Activated naive CD4-positive, alpha-beta T cell treated with anti-CD3 and anti-CD28 coated beads, Interleukin-2, amount 50 U/mL, for 72 hours (primary cell): ENCODE measurements at regions not wholly inside any gene's neighbourhood (a gene's known extent, or its start where the extent isn't known, plus 50 kb on each side); places are given as distances from the start of the nearest gene placed in this dataset.

ENCODE experiments used
- ATAC-seq, 2 donors: fragments of 150-1000 bp; cut with Tn5 transposase; 2 replicates each; pipeline ENCODE4 v1.10.0; 2021; ENCODE audit warnings: mild to moderate bottlenecking in 2 of 2, moderate library complexity in 2 of 2
- DNase-seq, 2 donors: peaks; one replicate each; pipeline ENCODE4 v3.0.0; 2021 to 2022; ENCODE audit warnings: low spot score in 2 of 2
- H3K27ac Mint-ChIP-seq, 2 donors: one replicate each; pipeline ENCODE4 v1.8.0; 2022; ENCODE audit warnings: mild to moderate bottlenecking in 2 of 2, mixed read lengths in 2 of 2
- H3K36me3 Mint-ChIP-seq, 2 donors: one replicate each; pipeline ENCODE4 v1.8.0; 2022; ENCODE audit warnings: mixed read lengths in 2 of 2
- H3K9me3 Mint-ChIP-seq, 2 donors: one replicate each; pipeline ENCODE4 v1.8.0; 2022; ENCODE audit warnings: mixed read lengths in 2 of 2

DNA sequence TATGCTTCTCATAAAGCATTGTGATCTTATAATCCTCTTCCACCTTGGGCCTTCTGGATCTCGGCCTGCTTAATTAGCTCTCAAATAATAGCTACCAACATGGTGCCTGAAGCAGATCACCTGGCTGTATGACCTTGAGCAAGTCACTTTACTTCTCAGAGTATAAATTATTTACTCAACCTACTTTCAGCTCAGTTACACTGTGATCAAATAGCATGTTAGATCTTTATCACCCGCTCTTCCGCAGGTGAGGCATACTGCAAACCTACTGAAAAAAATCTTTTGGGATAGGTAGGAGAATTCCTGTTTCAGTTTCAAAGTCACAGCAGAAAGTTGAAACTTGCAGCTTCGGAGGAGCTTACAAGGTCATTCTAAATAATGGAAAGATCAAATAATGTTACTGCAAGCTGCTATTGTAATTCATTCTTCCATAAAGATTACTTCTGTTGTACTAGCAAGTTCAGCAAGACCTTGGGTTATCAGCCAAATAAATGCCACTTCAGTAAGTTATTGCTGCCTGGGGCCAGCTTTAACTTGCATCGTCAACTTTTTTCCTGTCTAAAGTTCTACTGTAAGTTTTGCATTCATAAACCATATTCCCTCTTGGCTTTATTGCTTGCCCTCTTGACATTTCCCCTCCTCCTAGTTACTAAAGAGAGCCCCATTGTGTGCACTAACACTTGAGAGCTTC, 268.4 kb upstream of the ATP11B start:
- no peak overlapping the region for H3K27ac Mint-ChIP-seq
- H3K9me3 Mint-ChIP-seq, result no peaks in the 10 kb centered on the region
- ATAC-seq, result no peak
- DNase-seq, result no peak
- no peaks in the 10 kb centered on the region for H3K36me3 Mint-ChIP-seq

DNA sequence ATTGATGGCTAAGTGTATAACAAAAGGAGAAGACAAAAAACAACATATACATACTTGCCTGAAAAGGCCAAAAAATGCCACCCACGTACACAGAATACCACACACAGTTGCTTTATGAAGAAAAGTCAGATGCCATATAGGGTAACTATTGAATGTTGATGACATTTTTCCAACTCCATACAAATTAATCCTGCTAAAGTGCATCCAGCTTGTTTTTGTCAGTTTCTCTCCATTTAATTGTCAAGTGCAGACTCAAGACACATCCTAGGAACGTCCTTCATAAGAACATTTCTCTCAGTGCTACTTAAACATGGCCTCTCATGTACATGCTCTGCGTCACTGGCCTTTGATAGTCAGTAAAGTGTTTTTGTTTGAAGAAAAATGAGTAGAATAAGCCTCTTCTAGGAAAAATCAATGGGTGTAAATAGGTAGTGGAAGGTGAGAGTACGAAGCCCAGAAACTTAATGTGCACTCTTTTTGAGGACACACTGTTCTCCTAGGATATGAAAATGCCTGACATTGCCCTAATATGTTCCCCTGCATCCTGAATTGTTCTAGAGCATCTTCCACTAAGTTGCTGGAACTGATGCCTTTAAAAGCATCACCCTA, 267.4 kb upstream of the ATP11B start:
- ATAC-seq, result no peak
- Mint-ChIP-seq H3K36me3 (no peaks in the 10 kb centered on the region), H3K27ac (no peak overlapping the region), H3K9me3 (no peaks in the 10 kb centered on the region)
- DNase-seq, result no peak

DNA sequence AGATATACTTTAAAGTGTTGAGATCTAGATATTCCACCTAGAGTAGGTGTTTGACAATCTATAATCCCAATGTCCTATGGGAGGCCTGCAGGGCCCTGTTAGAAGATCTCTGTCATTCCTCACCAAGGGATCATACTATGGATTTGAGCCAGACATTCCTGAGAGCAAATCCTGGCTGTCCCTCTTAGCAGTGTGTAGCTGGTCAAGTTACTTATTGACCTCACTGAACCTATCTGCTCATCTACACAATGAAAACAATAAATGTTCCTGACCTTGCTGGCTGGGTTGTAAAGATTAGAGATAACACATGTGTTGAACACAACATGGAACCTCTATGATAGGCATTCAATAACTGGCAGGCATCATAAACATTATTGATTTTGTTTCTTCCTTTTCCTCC, 265.6 kb upstream of the ATP11B start:
- no peaks in the 10 kb centered on the region for H3K9me3 Mint-ChIP-seq
- H3K27ac Mint-ChIP-seq, result no peak overlapping the region
- DNase-seq, result no peak
- no peak for ATAC-seq
- H3K36me3 Mint-ChIP-seq, result no peaks in the 10 kb centered on the region

DNA sequence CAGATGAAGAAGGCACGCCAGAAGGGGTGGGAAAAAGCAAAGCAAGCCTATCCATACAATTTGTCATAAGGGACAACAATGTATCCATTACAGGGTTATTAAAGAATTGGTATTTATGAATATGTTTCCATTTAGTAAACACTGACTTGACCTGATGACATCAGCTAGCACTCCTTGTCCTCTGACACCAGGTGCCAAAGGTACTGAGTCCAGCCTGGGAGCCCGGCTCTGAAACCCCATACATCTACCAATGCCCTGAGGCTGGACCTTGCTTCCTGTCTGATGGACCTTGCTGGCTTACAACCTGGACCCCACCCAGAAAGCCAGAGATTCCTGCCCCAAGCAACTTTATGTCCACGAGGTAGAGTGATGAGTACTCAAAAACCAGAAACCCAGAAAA, 263.0 kb upstream of the ATP11B start:
- no peaks in the 10 kb centered on the region for H3K36me3 Mint-ChIP-seq
- ATAC-seq (no peak), DNase-seq (no peak)
- H3K27ac Mint-ChIP-seq, result no peak overlapping the region
- peaks cover 0 to 2% of the 10 kb centered on the region in 2 donors for H3K9me3 Mint-ChIP-seq

DNA sequence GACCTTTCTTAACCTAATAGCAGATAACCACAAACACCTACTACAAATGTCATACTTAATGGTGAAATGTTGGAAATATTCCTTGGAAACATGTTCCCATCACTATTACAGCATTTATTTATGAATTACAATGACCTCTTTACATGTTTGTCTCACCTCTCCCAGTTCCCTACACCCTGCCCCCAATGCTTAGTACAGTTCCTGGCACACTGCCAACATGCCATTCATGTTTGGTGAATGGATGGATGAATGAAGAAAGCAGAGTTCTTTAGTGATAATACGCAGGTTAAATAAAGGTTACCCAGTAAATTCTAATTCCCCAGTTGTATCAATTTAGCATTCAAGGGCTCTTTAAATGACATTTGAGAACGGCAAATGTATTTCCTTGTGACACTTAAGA, 259.9 kb upstream of the ATP11B start:
- Mint-ChIP-seq H3K36me3 (no peaks in the 10 kb centered on the region), H3K9me3 (peaks cover 0 to 4% of the 10 kb centered on the region in 2 donors), H3K27ac (peak overlapping the region in 1 of 2 donors; percentile 15)
- ATAC-seq (no peak), DNase-seq (no peak)

DNA sequence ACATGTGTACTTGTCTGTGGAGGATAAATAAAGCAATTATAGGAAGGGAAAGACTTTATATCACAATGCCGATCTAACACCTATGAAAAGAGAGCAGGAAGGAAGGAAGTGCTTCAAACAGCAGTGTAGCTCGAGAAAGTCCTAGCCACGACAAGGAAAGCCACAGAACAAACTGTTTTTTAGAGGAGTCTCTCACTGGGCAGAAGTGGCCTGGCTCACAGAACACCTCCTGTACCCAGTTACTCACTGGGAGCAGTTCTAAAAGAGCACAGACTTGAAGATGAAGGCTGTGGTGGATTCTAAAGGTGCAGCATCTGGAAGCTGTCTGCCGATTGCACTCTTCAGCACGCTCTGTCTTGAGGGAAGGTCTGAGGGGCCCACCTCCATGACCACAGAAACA, 248.8 kb upstream of the ATP11B start:
- Mint-ChIP-seq H3K27ac (no peak overlapping the region), H3K9me3 (peaks cover 0 to 4% of the 10 kb centered on the region in 2 donors), H3K36me3 (no peaks in the 10 kb centered on the region)
- ATAC-seq, result no peak
- no peak for DNase-seq

DNA sequence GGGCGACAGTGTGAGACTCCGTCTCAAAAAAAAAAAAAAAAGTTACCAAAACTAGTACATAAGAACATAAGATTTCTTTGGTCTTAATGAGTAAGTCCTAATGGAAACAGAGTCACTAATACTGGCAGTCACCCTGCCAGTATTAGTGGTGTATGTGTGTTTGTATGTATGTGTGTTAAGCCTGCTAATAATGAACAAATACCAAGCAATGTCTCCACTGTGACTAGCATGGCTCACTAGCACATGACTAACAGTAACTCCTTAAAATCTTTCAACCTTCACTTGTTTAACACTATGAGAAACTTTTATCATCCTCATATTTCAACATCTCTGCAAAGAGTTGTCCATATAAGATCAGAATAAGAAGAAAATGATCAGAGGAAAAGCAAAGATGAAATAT, 231.0 kb upstream of the ATP11B start:
- H3K27ac Mint-ChIP-seq, result no peak overlapping the region
- no peaks in the 10 kb centered on the region for H3K36me3 Mint-ChIP-seq
- peaks cover 0 to 16% of the 10 kb centered on the region in 2 donors for H3K9me3 Mint-ChIP-seq
- ATAC-seq (no peak), DNase-seq (no peak)

DNA sequence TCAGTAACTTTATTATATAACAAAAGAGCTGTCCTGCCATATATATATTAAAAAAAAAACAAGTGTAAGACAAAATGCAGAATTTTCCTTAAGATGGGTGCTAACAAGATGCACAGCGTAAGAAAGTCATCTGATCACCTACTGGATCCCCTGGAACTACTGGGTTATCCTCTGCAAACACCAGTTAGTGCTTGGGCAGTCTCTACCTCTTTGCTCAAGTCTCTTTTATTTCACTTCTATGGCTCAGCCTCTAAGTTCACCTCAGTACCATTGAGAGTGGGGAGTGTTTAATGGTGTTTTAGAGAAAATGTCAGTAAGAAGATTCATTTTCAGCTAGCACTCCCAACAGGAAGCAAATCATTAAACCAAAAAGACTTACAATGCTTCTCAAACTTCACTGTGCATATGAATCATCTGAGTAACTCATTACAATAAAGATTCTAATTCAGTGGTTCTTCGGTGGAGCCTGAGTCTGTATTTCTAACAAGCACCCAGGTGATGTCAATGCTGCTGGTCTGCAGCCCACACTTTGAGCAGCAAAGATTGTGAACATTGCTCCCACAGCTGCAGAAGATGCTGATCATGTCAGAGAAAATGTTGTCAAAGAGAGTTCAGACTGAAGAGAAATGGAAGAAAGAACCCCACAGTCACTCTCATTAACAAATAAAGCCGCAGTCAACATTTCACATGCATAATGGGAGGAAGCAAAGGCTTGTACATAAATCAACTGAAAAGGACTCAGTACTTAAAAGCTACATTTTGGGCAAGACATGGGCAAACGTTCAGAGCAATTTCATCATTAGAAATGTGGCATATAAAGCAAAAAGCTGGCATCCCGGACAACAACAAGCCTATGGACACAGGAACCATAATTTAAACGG, 227.1 kb upstream of the ATP11B start:
- no peak for ATAC-seq
- DNase-seq, result no peak
- no peaks in the 10 kb centered on the region for H3K36me3 Mint-ChIP-seq
- peaks cover 0 to under 1% of the 10 kb centered on the region in 2 donors for H3K9me3 Mint-ChIP-seq
- no peak overlapping the region for H3K27ac Mint-ChIP-seq

DNA sequence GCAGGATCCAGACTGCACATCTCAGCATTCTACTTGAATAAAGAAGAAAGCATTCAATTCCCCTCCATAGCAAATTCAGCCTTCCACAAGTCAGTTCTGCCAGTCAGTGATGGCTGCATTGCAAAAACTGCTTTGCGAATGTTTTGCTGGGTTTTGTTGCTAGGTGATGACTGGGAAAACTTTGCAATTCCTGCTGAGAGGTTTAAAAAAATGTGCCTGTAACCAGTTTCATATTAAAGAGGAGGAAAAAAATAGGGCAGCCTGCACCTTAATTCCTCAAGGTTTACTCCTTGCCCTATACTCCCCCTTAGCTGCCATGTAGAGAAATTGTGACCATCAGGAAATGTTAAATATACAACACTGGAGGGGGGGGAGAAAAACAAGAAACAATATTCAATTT, 225.6 kb upstream of the ATP11B start:
- DNase-seq, result no peak
- no peak for ATAC-seq
- Mint-ChIP-seq H3K27ac (no peak overlapping the region), H3K36me3 (no peaks in the 10 kb centered on the region), H3K9me3 (no peaks in the 10 kb centered on the region)

DNA sequence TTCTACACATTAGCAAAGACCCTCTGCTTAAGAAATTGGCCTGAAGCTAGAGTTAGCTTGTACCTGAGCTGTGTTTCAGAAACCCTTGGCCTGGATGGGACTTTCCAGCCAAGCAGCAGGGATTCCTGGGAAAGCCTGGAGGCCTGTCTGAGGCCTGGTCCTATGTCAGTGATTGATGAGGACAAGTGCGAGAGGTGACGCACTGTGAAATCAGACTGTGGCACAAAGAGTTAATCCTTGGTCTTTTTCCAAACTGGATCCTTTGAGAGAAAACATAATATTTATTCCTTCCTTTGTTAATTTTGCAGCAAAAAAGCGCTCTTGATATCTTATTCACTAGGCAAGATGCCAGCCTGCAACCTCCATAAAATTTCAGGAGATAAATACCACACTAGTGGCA, 225.0 kb upstream of the ATP11B start:
- ATAC-seq (no peak), DNase-seq (no peak)
- H3K9me3 Mint-ChIP-seq, result peaks cover 4% of the 10 kb centered on the region in 2 donors
- H3K27ac Mint-ChIP-seq, result no peak overlapping the region
- H3K36me3 Mint-ChIP-seq, result peaks cover 4 to 5% of the 10 kb centered on the region in 2 donors

DNA sequence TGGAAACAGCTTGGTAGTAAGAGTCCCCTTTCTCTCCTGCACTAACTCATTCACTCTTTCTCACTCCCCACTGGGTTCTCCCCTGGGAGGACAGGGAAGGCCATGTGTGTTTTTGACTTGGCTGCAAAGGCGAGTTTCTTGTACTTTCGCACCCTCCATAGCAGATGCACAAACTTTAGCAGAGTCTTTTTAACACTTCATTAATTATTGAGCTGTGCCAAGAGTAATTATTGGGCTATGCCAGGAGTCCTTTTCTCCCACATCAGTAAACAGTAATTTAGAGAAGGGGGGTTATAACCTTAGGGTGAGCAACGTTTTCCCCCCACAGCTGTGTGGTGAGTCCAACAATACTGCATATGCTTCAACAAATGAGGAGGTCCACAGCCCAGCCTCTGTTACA, 224.4 kb upstream of the ATP11B start:
- H3K9me3 Mint-ChIP-seq, result peaks cover 10% of the 10 kb centered on the region in 2 donors
- DNase-seq, result no peak
- ATAC-seq, result no peak
- peaks cover 9 to 10% of the 10 kb centered on the region in 2 donors for H3K36me3 Mint-ChIP-seq
- H3K27ac Mint-ChIP-seq, result no peak overlapping the region

DNA sequence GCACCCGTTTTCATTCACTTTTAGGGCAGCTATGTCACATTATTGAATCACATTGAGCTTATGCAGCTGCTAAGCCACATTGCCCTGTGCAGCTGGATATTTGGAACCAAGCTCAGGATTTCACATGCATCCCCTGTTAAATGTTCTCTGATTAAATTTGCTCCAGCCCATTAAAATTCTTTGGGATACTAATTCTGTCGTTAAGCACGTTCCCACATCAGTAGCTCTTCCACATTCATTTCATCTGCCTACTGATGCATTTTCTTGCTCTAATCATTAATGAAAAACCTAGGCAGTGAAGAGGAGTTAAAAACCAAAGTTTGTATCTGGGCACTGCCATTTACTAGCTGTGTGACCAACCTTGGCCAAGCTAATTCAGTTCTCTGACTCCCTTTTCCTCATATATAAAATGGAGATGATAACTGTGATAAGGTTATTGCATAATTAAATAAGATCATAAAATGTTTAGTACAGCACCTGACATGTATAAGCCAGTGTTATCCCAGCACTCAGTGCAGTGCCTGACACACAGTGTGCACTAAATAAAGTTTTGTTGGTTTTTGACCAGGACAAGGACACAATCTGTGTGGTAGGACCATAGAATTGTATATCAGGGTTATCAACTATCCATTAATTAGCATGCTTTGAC, 222.2 kb upstream of the ATP11B start:
- Mint-ChIP-seq H3K27ac (no peak overlapping the region), H3K9me3 (peaks cover 16 to 18% of the 10 kb centered on the region in 2 donors), H3K36me3 (peaks cover 9 to 12% of the 10 kb centered on the region in 2 donors)
- DNase-seq (no peak), ATAC-seq (no peak)

DNA sequence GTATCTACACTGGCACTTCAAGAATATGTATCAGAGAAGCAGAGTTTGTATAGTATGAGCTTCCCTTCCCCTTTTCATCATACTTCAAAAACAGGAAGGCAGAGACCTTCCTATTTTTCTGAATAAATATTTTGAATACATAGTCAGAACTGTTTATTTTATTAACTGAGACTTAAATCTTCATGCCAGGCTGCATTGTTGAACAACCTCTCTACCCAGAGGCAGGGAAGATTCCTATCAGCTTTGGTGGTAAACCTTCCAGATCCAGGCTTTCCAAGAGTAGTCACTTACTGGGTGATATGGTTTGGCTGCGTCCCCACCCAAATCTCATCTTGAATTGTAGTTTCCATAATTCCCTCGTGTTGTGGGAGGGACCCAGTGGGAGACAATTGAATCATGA, 217.4 kb upstream of the ATP11B start:
- Mint-ChIP-seq H3K27ac (no peak overlapping the region), H3K36me3 (peaks cover 9 to 12% of the 10 kb centered on the region in 2 donors)
- no peak for DNase-seq

DNA sequence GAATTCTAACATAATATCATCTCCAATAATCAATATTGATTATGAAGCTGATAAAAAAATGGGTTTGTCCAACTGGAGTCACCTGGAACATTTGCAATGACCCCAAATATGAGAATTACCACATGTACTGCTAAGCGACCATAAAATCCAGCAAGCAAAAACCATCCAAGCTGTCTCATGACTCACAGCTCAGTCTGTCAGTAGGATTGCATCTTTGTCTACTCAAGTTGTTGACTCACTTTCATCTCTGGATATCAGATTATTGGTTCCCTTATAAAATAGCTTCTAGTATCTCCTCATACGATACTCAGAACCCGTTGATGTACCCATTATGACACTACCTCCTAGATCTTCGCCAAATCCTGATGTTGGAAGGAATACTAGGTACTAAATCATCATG, 209.8 kb upstream of the ATP11B start:
- Mint-ChIP-seq H3K36me3 (no peaks in the 10 kb centered on the region), H3K9me3 (no peaks in the 10 kb centered on the region), H3K27ac (no peak overlapping the region)
- DNase-seq (no peak), ATAC-seq (no peak)

More for the DNA sequence above, 217.4 kb upstream of the ATP11B start:
- no peak for ATAC-seq
- H3K9me3 Mint-ChIP-seq, result peaks cover 16 to 18% of the 10 kb centered on the region in 2 donors

DNA sequence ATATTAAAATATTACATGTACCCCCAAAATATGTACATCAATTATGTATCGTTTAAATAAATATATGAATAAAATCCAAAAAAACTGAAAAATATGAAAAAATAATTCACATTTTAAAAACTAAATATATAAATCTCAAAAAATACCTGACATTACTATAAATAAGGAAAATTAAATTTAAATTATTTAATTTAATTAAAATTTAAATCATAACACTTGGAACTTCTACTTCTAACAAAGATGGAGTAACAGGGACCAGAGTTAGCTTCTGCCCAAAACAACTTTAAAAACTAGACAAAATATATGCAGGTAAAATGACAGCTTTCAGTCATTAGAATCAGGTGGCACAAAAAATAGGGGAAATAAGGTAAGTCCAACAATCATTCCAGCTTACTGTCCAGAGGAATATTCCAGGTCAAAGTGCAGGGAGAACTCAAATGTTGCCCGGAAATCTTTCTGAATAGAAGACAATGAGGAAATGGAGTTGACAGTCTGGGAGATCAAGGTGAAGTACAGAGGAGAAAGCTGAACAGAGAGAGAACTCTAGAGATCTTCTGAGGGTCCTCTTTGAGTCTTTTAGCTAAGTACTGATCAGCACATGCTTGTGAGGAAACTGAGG, 207.7 kb upstream of the ATP11B start:
- DNase-seq (no peak), ATAC-seq (no peak)
- Mint-ChIP-seq H3K9me3 (peaks cover 0 to 3% of the 10 kb centered on the region in 2 donors), H3K27ac (no peak overlapping the region), H3K36me3 (no peaks in the 10 kb centered on the region)

DNA sequence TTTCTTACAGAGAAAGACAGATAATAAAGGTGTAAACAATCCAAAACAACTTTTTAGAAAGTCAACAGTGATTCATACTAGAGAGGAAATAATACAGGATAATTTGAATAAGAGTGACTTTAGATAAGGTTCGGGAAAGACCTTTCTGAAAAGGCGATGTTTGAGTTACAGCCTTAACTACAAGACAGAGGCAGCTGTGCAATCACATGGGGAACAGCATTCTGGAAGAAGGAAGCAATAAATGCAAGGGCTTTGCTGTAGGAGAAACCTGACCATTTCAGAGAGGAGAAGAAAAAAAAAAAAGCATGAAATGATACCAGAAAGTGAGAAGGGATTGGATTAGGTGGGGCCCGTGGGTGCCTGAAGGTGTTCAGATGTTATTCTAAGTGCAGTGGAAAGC, 200.6 kb upstream of the ATP11B start:
- ATAC-seq (no peak), DNase-seq (no peak)
- Mint-ChIP-seq H3K27ac (no peak overlapping the region), H3K36me3 (no peaks in the 10 kb centered on the region), H3K9me3 (peaks cover 0 to 3% of the 10 kb centered on the region in 2 donors)
